HG03064 (cell line): ENCODE measurements at regions not wholly inside any gene's neighbourhood (a gene's known extent, or its start where the extent isn't known, plus 50 kb on each side); places are given as distances from the start of the nearest gene placed in this dataset.

Experiments used
- ATAC-seq: cut with Tn5 transposase; IDR thresholded peaks from one replicate; pipeline ENCODE4 v1.9.1; 2021; ENCODE audit warnings: low read depth; ENCODE audit not compliant: unreplicated experiment

GRCh38 chr20:48115502-48115901, 330.2 kb upstream of the SULF2 start:
- no peak for ATAC-seq

- no peak for ATAC-seq
Measured at GRCh38 chr20:48107560-48107959, 322.3 kb upstream of the SULF2 start.

- ATAC-seq: no peak
Measured at GRCh38 chr20:48106428-48106827, 321.1 kb upstream of the SULF2 start.

GRCh38 chr20:48105526-48105925, 320.2 kb upstream of the SULF2 start:
- no peak for ATAC-seq

- ATAC-seq: no peak
Measured at GRCh38 chr20:48102931-48103660, 317.8 kb upstream of the SULF2 start.

- ATAC-seq: no peak
Measured at GRCh38 chr20:48102076-48102787, 317.0 kb upstream of the SULF2 start.

GRCh38 chr20:48100483-48100882, 315.2 kb upstream of the SULF2 start:
- ATAC-seq: no peak

- ATAC-seq: no peak
Measured at GRCh38 chr20:48098866-48099265, 313.6 kb upstream of the SULF2 start.

GRCh38 chr20:48098099-48098498, 312.8 kb upstream of the SULF2 start:
- no peak for ATAC-seq

GRCh38 chr20:48096957-48097890, 311.9 kb upstream of the SULF2 start:
- no peak for ATAC-seq

- no peak for ATAC-seq
Measured at GRCh38 chr20:48096212-48096875, 311.1 kb upstream of the SULF2 start.

GRCh38 chr20:48094944-48095343, 309.7 kb upstream of the SULF2 start:
- ATAC-seq: no peak

GRCh38 chr20:48094196-48094749, 309.0 kb upstream of the SULF2 start:
- ATAC-seq: no peak

- no peak for ATAC-seq
Measured at GRCh38 chr20:48092596-48093280, 307.5 kb upstream of the SULF2 start.

- no peak for ATAC-seq
Measured at GRCh38 chr20:48090784-48091183, 305.5 kb upstream of the SULF2 start.

- no peak for ATAC-seq
Measured at GRCh38 chr20:48090314-48090713, 305.0 kb upstream of the SULF2 start.

- no peak for ATAC-seq
Measured at GRCh38 chr20:48080583-48080982, 295.3 kb upstream of the SULF2 start.

GRCh38 chr20:48079028-48079427, 293.7 kb upstream of the SULF2 start:
- no peak for ATAC-seq

- ATAC-seq: no peak
Measured at GRCh38 chr20:48076747-48077146, 291.5 kb upstream of the SULF2 start.

GRCh38 chr20:48076247-48076646, 291.0 kb upstream of the SULF2 start:
- ATAC-seq: no peak
